GM12878 (cell line): ENCODE measurements at regions not wholly inside any gene's neighbourhood (a gene's known extent, or its start where the extent isn't known, plus 50 kb on each side); places are given as distances from the start of the nearest gene placed in this dataset.

Source experiments
- ATAC-seq: fragments of 200-7000 bp; cut with Tn5 transposase; 3 replicates; pipeline ENCODE4 v1.9.1; 2020; ENCODE audit warnings: mild to moderate bottlenecking, moderate library complexity
- BruUV-seq: library from RNA; stranded (reverse); fragments of 400-500 nt; replicated peaks from 2 replicates; lab custom pipeline; 2021; lab: Mats Ljungman, UMichigan
- CTCF ChIA-PET: fragments of 300-600 bp; sonication (Branson Sonifier 250); formaldehyde crosslinking; extraction: SDS; loops from one replicate; lab custom pipeline; 2021; ENCODE audit warnings: inconsistent platforms; lab: Yijun Ruan, JAX
- POLR2A ChIA-PET: fragments of 350-600 bp; formaldehyde crosslinking; extraction: SDS; loops from one replicate; lab custom pipeline; 2021; ENCODE audit warnings: inconsistent platforms; lab: Charles Lee
- RAD21 ChIA-PET: fragments of 300-600 bp; sonication (Branson Sonifier 250); formaldehyde crosslinking; loops from one replicate; lab custom pipeline; 2023; ENCODE audit warnings: antibody characterized with exemption; ENCODE audit not compliant: unreplicated experiment; lab: Charles Lee
- SMC1A ChIA-PET: fragments of 300-600 bp; sonication (Branson Sonifier 250); formaldehyde crosslinking; loops from one replicate; lab custom pipeline; 2023; ENCODE audit not compliant: unreplicated experiment, uncharacterized antibody; lab: Charles Lee
- DNase-seq: peaks from one replicate; pipeline ENCODE4 v3.0.0-alpha.2; 2011; ENCODE audit warnings: low read depth, low spot score
- FAIRE-seq: peaks from 3 replicates; lab custom pipeline; 2011; peaks lifted over from hg19 to GRCh38; lab: Jason Lieb, UNC
- H2AFZ ChIP-seq: 2 replicates; pipeline ENCODE4 v1.6.0; 2011; ENCODE audit warnings: low read depth, low read length, control low read depth; ENCODE audit not compliant: control insufficient read depth
- H3K27ac ChIP-seq: 2 replicates; pipeline ENCODE4 v1.5.1; 2011; ENCODE audit warnings: control low read depth; ENCODE audit not compliant: control insufficient read depth, insufficient read depth
- H3K27me3 ChIP-seq, 2 experiments: replicated peaks in 1 of 2; 2 replicates each; pipeline versions ENCODE4 v1.6.0 to v1.6.1; 2011; ENCODE audit warnings: low read length in 1 of 2; ENCODE audit not compliant: control insufficient read depth in 2 of 2, insufficient read depth in 2 of 2
- H3K36me3 ChIP-seq, 2 experiments: 2 replicates each; pipeline ENCODE4 v1.5.1; 2011; ENCODE audit warnings: low read length in 1 of 2; ENCODE audit not compliant: control insufficient read depth in 2 of 2, insufficient read depth in 2 of 2
- H3K4me1 ChIP-seq: 2 replicates; pipeline ENCODE4 v1.6.1; 2011; ENCODE audit warnings: mild to moderate bottlenecking, low read length, moderate library complexity, mixed read lengths; ENCODE audit not compliant: control insufficient read depth, insufficient read depth
- H3K4me2 ChIP-seq: 2 replicates; pipeline ENCODE4 v1.6.0; 2011; ENCODE audit warnings: control low read depth; ENCODE audit not compliant: control insufficient read depth, insufficient read depth
- H3K4me3 ChIP-seq: fragments of 200-600 bp; sonication (generic); 2 replicates; pipeline ENCODE4 v1.5.1; 2016
- H3K79me2 ChIP-seq: 2 replicates; pipeline ENCODE4 v1.6.0; 2011; ENCODE audit warnings: low read length; ENCODE audit not compliant: control insufficient read depth, insufficient read depth
- H3K9ac ChIP-seq: 2 replicates; pipeline ENCODE4 v1.8.0; 2011; ENCODE audit warnings: low read length, control low read depth, mixed read lengths; ENCODE audit not compliant: control insufficient read depth, insufficient read depth
- H3K9me3 ChIP-seq: replicated peaks from 3 replicates; pipeline ENCODE4 v1.5.1; 2011; ENCODE audit warnings: mild to moderate bottlenecking, low read length; ENCODE audit not compliant: control insufficient read depth, insufficient read depth
- H4K20me1 ChIP-seq: 2 replicates; pipeline ENCODE4 v1.6.0; 2011; ENCODE audit not compliant: control insufficient read depth, insufficient read depth
- BCL11A ChIP-seq: IDR thresholded peaks from 2 replicates; pipeline ENCODE4 v1.6.1; 2011; ENCODE audit warnings: low read depth, low read length
- CHD4 ChIP-seq: fragments of 200-600 bp; sonication (generic); IDR thresholded peaks from 2 replicates; pipeline ENCODE4 v1.6.1; 2016; ENCODE audit warnings: mild to moderate bottlenecking
- CREB1 ChIP-seq: IDR thresholded peaks from 2 replicates; pipeline ENCODE4 v1.6.1; 2012; ENCODE audit warnings: low read depth, mild to moderate bottlenecking, inconsistent platforms
- HCFC1 ChIP-seq: fragments of 150-350 bp; IDR thresholded peaks from 2 replicates; pipeline ENCODE4 v1.6.1; 2014; ENCODE audit warnings: low read length
- KDM1A ChIP-seq: fragments of 200-600 bp; sonication (generic); IDR thresholded peaks from 2 replicates; pipeline ENCODE4 v1.6.1; 2016; ENCODE audit warnings: borderline replicate concordance
- KLF5 ChIP-seq: fragments of 450-650 bp; IDR thresholded peaks from 2 replicates; pipeline ENCODE4 v1.6.1; 2014; ENCODE audit warnings: mild to moderate bottlenecking; ENCODE audit not compliant: partially characterized antibody
- MEF2B ChIP-seq: fragments of 450-650 bp; IDR thresholded peaks from 2 replicates; pipeline ENCODE4 v1.6.1; 2018; ENCODE audit warnings: mild to moderate bottlenecking, moderate library complexity; ENCODE audit not compliant: partially characterized antibody, poor library complexity, severe bottlenecking
- MXI1 ChIP-seq: fragments of 150-350 bp; IDR thresholded peaks from 2 replicates; pipeline ENCODE4 v1.6.1; 2011; ENCODE audit warnings: low read depth, mild to moderate bottlenecking, inconsistent platforms, low read length, improper control_type of control experiment
- NBN ChIP-seq: fragments of 450-650 bp; IDR thresholded peaks from 2 replicates; pipeline ENCODE4 v1.6.1; 2016
- PAX5 ChIP-seq: IDR thresholded peaks from 2 replicates; pipeline ENCODE4 v1.6.1; 2011; ENCODE audit warnings: low read depth, low read length, borderline replicate concordance
- RAD21 ChIP-seq: IDR thresholded peaks from 2 replicates; pipeline ENCODE4 v1.6.1; 2011; ENCODE audit warnings: mild to moderate bottlenecking, low read depth, low read length, moderate library complexity; ENCODE audit not compliant: insufficient read depth
- YY1 ChIP-seq: IDR thresholded peaks from 2 replicates; pipeline ENCODE4 v1.6.1; 2011; ENCODE audit warnings: low read depth, mild to moderate bottlenecking, low read length
- ZNF207 ChIP-seq: fragments of 450-650 bp; IDR thresholded peaks from 2 replicates; pipeline ENCODE4 v1.6.1; 2014; ENCODE audit warnings: antibody characterized with exemption, mild to moderate bottlenecking, borderline replicate concordance
- ZNF687 ChIP-seq: fragments of 450-650 bp; IDR thresholded peaks from 2 replicates; pipeline ENCODE4 v1.6.1; 2017; ENCODE audit warnings: mild to moderate bottlenecking, moderate library complexity
- WGBS: methylation state at CpG from one replicate; pipeline ENCODE4 v1.1.6; 2016; ENCODE audit warnings: low lambda C conversion rate; ENCODE audit not compliant: insufficient replicate concordance, insufficient coverage; ENCODE audit errors: missing lambda C conversion rate; 5-methylcytosine and 5-hydroxymethylcytosine counted together
- in situ Hi-C: fragments of 300-500 bp; cut with MboI; formaldehyde crosslinking; loops from 9 replicates; pipeline ENCODE4 v1.14.3; 2018; ENCODE audit warnings: mixed read lengths
- intact Hi-C: fragments of 100-400 bp; cut with micrococcal nuclease; formaldehyde crosslinking; loops from one replicate; pipeline ENCODE4 v1.14.2; 2022; ENCODE audit not compliant: unreplicated experiment
- TF ChIP-seq, protein P1 (sequence below): fragments of 450-650 bp; IDR thresholded peaks from 2 replicates; pipeline ENCODE4 v1.6.1; 2014; ENCODE audit warnings: mild to moderate bottlenecking
- TF ChIP-seq, protein P2 (sequence below): fragments of 450-650 bp; IDR thresholded peaks from 2 replicates; pipeline ENCODE4 v1.6.1; 2016; ENCODE audit warnings: mild to moderate bottlenecking, moderate library complexity, borderline replicate concordance

DNA sequence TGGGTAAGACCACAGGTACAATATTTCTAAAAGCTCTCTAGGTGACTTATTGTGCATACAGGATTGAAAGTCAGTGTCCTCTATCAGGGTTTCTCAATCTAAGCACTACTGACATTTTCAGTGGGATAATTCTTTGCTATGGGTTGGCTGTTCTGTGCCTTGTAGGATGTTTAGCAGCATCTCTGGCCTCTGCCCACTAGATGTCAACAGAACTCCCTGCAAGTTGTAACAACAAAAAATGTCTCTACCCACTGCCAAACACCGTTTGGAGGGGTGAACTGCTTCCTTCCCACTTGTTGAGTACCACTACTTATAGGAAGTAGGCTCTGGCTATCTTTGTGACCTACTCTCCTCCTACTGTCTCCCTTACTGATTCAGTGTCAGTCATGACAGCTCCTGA lies 90.1 kb upstream of the ZRANB2 start (continued):
- TF ChIP-seq NBN (no peak), CHD4 (no peak), MEF2B (no peak), RAD21 (no peak), KDM1A (no peak)

DNA sequence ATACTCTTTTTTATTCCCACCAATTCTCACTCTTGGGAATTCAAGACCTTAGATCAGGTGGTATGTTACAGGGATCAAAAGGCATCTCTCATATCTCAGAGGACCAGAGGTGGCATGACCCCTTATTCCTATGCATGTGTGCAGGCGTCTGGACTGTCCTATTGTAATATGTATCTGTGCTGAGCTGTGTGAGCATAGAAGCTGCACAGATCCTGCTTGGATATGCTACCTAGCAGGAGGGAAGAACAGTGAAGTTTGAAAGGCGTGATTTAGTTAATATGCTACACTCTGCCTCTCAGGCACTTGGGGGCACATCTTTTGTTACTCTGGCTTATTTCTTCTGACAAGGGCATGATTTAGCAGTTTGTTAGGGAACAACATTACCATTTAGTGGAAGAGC lies 86.7 kb upstream of the ZRANB2 start:
- no peaks in the 10 kb centered on the region for H3K36me3 ChIP-seq
- H3K4me3 ChIP-seq: no peak overlapping the region
- intact Hi-C loops: no loop called here
- ChIA-PET POLR2A (no interaction called here), CTCF (no interaction called here), SMC1A (no interaction called here), RAD21 (no interaction called here)
- H3K27me3 ChIP-seq: no peaks in the 10 kb centered on the region
- no peak overlapping the region for H3K9ac ChIP-seq
- DNase-seq (no peak), ATAC-seq (no peak), FAIRE-seq (no peak)
- 26% methylated on average over 2 of the region's 2 CpGs for WGBS
- no peak overlapping the region for H3K4me2 ChIP-seq
- BruUV-seq: no TSS peak
- H3K79me2 ChIP-seq: no peaks in the 10 kb centered on the region
- no peaks in the 10 kb centered on the region for H4K20me1 ChIP-seq
- in situ Hi-C loops: no loop called here
- H3K9me3 ChIP-seq: no peaks in the 10 kb centered on the region
- TF ChIP-seq PAX5 (no peak), YY1 (no peak), ZNF687 (no peak), BCL11A (no peak), CREB1 (no peak), HCFC1 (no peak), KLF5 (no peak), ZNF207 (no peak), MXI1 (no peak)
- TF ChIP-seq, protein P1, sequence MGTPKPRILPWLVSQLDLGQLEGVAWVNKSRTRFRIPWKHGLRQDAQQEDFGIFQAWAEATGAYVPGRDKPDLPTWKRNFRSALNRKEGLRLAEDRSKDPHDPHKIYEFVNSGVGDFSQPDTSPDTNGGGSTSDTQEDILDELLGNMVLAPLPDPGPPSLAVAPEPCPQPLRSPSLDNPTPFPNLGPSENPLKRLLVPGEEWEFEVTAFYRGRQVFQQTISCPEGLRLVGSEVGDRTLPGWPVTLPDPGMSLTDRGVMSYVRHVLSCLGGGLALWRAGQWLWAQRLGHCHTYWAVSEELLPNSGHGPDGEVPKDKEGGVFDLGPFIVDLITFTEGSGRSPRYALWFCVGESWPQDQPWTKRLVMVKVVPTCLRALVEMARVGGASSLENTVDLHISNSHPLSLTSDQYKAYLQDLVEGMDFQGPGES: no peak
- TF ChIP-seq, protein P2, sequence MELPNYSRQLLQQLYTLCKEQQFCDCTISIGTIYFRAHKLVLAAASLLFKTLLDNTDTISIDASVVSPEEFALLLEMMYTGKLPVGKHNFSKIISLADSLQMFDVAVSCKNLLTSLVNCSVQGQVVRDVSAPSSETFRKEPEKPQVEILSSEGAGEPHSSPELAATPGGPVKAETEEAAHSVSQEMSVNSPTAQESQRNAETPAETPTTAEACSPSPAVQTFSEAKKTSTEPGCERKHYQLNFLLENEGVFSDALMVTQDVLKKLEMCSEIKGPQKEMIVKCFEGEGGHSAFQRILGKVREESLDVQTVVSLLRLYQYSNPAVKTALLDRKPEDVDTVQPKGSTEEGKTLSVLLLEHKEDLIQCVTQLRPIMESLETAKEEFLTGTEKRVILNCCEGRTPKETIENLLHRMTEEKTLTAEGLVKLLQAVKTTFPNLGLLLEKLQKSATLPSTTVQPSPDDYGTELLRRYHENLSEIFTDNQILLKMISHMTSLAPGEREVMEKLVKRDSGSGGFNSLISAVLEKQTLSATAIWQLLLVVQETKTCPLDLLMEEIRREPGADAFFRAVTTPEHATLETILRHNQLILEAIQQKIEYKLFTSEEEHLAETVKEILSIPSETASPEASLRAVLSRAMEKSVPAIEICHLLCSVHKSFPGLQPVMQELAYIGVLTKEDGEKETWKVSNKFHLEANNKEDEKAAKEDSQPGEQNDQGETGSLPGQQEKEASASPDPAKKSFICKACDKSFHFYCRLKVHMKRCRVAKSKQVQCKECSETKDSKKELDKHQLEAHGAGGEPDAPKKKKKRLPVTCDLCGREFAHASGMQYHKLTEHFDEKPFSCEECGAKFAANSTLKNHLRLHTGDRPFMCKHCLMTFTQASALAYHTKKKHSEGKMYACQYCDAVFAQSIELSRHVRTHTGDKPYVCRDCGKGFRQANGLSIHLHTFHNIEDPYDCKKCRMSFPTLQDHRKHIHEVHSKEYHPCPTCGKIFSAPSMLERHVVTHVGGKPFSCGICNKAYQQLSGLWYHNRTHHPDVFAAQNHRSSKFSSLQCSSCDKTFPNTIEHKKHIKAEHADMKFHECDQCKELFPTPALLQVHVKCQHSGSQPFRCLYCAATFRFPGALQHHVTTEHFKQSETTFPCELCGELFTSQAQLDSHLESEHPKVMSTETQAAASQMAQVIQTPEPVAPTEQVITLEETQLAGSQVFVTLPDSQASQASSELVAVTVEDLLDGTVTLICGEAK: no peak
- H2AFZ ChIP-seq: no peak overlapping the region
- H3K27ac ChIP-seq: no peak overlapping the region
- no peaks in the 10 kb centered on the region for H3K4me1 ChIP-seq
